Lower lobe of right lung (tissue), 2 donors: ENCODE measurements at regions not wholly inside any gene's neighbourhood (a gene's known extent, or its start where the extent isn't known, plus 50 kb on each side); places are given as distances from the start of the nearest gene placed in this dataset.

ENCODE experiments used
- ATAC-seq, 2 donors: fragments of 200-7000 bp; cut with Tn5 transposase; one replicate each; pipeline ENCODE4 v1.9.1; 2020 to 2022; ENCODE audit warnings: mild to moderate bottlenecking in 2 of 2, moderate library complexity in 2 of 2
- DNase-seq: peaks from one replicate; pipeline ENCODE4 v3.0.0-alpha.2; 2020
- H3K27ac ChIP-seq: fragments of 200-600 bp; one replicate; pipeline ENCODE4 v1.8.0; 2022
- H3K27me3 ChIP-seq: fragments of 200-600 bp; one replicate; pipeline ENCODE4 v1.8.0; 2022; ENCODE audit warnings: low read depth
- H3K36me3 ChIP-seq: fragments of 200-600 bp; one replicate; pipeline ENCODE4 v1.8.0; 2022; ENCODE audit warnings: mild to moderate bottlenecking
- H3K4me1 ChIP-seq: fragments of 200-600 bp; one replicate; pipeline ENCODE4 v1.8.0; 2022
- H3K4me3 ChIP-seq: fragments of 200-600 bp; one replicate; pipeline ENCODE4 v1.8.0; 2022; ENCODE audit warnings: mild to moderate bottlenecking
- H3K9me3 ChIP-seq: fragments of 200-600 bp; one replicate; pipeline ENCODE4 v1.8.0; 2022
- CTCF ChIP-seq: fragments of 200-600 bp; IDR thresholded peaks from one replicate; pipeline ENCODE4 v1.8.0; 2022; ENCODE audit warnings: antibody characterized with exemption, mild to moderate bottlenecking
- intact Hi-C: fragments of 100-400 bp; cut with DNase I; formaldehyde crosslinking; loops from one replicate; pipeline ENCODE4 v1.11.0; 2022
- donor health status: DM: no; HTN: yes; CAD: no; lungs with severe emphysema.

- H3K36me3 ChIP-seq, result no peaks in the 10 kb centered on the region
- ATAC-seq, result no peak
- intact Hi-C loops, result no loop called here
- H3K27me3 ChIP-seq, result peaks cover 59% of the 10 kb centered on the region
- H3K27ac ChIP-seq, result no peak overlapping the region
- H3K9me3 ChIP-seq, result no peaks in the 10 kb centered on the region
- H3K4me1 ChIP-seq, result no peaks in the 10 kb centered on the region
- no peak for TF ChIP-seq CTCF
- DNase-seq, result no peak
- no peak overlapping the region for H3K4me3 ChIP-seq
Measured at GRCh38 chr20:62573817-62574216, 68.5 kb upstream of the SLCO4A1 start.

- no peaks in the 10 kb centered on the region for H3K36me3 ChIP-seq
- no peaks in the 10 kb centered on the region for H3K4me1 ChIP-seq
- intact Hi-C loops, result no loop called here
- H3K4me3 ChIP-seq, result no peak overlapping the region
- no peak for TF ChIP-seq CTCF
- DNase-seq (no peak), ATAC-seq (no peak)
- H3K27ac ChIP-seq, result no peak overlapping the region
- H3K9me3 ChIP-seq, result no peaks in the 10 kb centered on the region
- peaks cover 60% of the 10 kb centered on the region for H3K27me3 ChIP-seq
Measured at GRCh38 chr20:62574230-62574993, 67.9 kb upstream of the SLCO4A1 start.

- no peaks in the 10 kb centered on the region for H3K36me3 ChIP-seq
- no peak for TF ChIP-seq CTCF
- no peaks in the 10 kb centered on the region for H3K4me1 ChIP-seq
- DNase-seq (no peak), ATAC-seq (no peak)
- H3K9me3 ChIP-seq, result no peaks in the 10 kb centered on the region
- no peak overlapping the region for H3K27ac ChIP-seq
- intact Hi-C loops, result no loop called here
- H3K27me3 ChIP-seq, result peaks cover 75% of the 10 kb centered on the region
- H3K4me3 ChIP-seq, result no peak overlapping the region
Measured at GRCh38 chr20:62575976-62576722, 66.2 kb upstream of the SLCO4A1 start.

- Histone ChIP-seq H3K27me3 (peaks cover 83% of the 10 kb centered on the region), H3K4me3 (no peak overlapping the region), H3K36me3 (no peaks in the 10 kb centered on the region), H3K9me3 (no peaks in the 10 kb centered on the region), H3K27ac (no peak overlapping the region), H3K4me1 (no peaks in the 10 kb centered on the region)
- ATAC-seq, result no peak
- intact Hi-C loops, result no loop called here
- DNase-seq, result no peak
- no peak for TF ChIP-seq CTCF
Measured at GRCh38 chr20:62576815-62577489, 65.4 kb upstream of the SLCO4A1 start.

- Histone ChIP-seq H3K27me3 (peaks cover 88% of the 10 kb centered on the region), H3K9me3 (no peaks in the 10 kb centered on the region), H3K4me3 (no peak overlapping the region), H3K27ac (no peak overlapping the region), H3K4me1 (no peaks in the 10 kb centered on the region), H3K36me3 (no peaks in the 10 kb centered on the region)
- no peak for TF ChIP-seq CTCF
- intact Hi-C loops, result no loop called here
- ATAC-seq, result no peak
- DNase-seq, result no peak
Measured at GRCh38 chr20:62577490-62577836, 64.8 kb upstream of the SLCO4A1 start.
